Thyroid gland (tissue), 4 donors: ENCODE measurements at regions not wholly inside any gene's neighbourhood (a gene's known extent, or its start where the extent isn't known, plus 50 kb on each side); places are given as distances from the start of the nearest gene placed in this dataset.

Experiments used
- POLR2A ChIP-seq, 2 donors: fragments of 450-650 bp; IDR thresholded peaks; one replicate each; pipeline ENCODE4 v1.6.1; 2017; ENCODE audit warnings: antibody characterized with exemption in 2 of 2, mild to moderate bottlenecking in 2 of 2, moderate library complexity in 1 of 2
- TF ChIP-seq, protein P1 (sequence below), 6 experiments: fragments of 200-600 bp in 3 of 6; fragments of 450-650 bp in 3 of 6; sonication (generic) in 3 of 6; IDR thresholded peaks; one replicate each; pipeline ENCODE4 v1.5.1; 2016 to 2019; ENCODE audit warnings: antibody characterized with exemption in 6 of 6, mild to moderate bottlenecking in 2 of 6, inconsistent platforms in 1 of 6, moderate library complexity in 1 of 6

DNA sequence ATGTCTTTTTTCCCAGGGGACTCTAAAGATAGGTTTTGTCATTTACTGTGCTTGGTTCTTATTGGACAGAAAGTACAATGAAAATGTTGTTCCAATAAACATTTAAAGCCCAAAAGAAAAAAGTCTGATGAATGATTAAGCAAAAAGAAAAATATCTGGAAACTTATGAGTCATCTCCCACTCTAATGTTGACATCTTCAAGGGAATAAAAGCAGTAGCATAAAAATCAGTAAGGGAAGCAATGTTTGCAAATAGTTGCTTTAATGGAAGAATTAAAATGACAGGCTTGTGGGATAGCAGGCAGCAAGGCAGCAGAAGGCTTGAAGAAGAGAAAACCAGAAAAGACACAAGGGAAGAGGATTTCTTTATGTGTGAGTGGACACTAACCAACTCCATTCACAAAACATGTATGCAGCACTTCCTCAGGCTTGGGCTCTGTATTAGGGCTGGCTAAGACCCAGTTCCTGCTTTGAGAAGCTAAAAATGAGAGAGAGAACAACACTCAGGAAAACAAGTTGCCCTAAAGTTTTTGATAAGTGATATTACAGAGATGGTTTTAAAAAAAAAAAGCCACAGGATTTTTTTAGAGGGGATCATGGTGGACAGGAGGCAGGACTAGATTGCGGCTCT, 263.2 kb upstream of the NT5E start:
- TF ChIP-seq POLR2A (IDR thresholded peaks at IDR 0.05), result no peak
- TF ChIP-seq, protein P1, sequence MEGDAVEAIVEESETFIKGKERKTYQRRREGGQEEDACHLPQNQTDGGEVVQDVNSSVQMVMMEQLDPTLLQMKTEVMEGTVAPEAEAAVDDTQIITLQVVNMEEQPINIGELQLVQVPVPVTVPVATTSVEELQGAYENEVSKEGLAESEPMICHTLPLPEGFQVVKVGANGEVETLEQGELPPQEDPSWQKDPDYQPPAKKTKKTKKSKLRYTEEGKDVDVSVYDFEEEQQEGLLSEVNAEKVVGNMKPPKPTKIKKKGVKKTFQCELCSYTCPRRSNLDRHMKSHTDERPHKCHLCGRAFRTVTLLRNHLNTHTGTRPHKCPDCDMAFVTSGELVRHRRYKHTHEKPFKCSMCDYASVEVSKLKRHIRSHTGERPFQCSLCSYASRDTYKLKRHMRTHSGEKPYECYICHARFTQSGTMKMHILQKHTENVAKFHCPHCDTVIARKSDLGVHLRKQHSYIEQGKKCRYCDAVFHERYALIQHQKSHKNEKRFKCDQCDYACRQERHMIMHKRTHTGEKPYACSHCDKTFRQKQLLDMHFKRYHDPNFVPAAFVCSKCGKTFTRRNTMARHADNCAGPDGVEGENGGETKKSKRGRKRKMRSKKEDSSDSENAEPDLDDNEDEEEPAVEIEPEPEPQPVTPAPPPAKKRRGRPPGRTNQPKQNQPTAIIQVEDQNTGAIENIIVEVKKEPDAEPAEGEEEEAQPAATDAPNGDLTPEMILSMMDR (IDR thresholded peaks at IDR 0.05), result no peak
